Activated naive CD8-positive, alpha-beta T cell treated with anti-CD3 and anti-CD28 coated beads, Interleukin-2, amount 50 U/mL, for 24 hours (primary cell): ENCODE measurements at regions not wholly inside any gene's neighbourhood (a gene's known extent, or its start where the extent isn't known, plus 50 kb on each side); places are given as distances from the start of the nearest gene placed in this dataset.

Source experiments
- ATAC-seq: fragments of 150-1000 bp; cut with Tn5 transposase; one replicate; pipeline ENCODE4 v1.10.0; 2021
- DNase-seq: peaks from one replicate; pipeline ENCODE4 v3.0.0; 2021
- H3K27ac Mint-ChIP-seq: one replicate; pipeline ENCODE4 v1.8.0; 2021; ENCODE audit warnings: mild to moderate bottlenecking, mixed read lengths
- H3K27me3 Mint-ChIP-seq: one replicate; pipeline ENCODE4 v1.8.0; 2021; ENCODE audit warnings: mixed read lengths
- H3K36me3 Mint-ChIP-seq: one replicate; pipeline ENCODE4 v1.8.0; 2021; ENCODE audit warnings: low read depth, mixed read lengths
- H3K4me1 Mint-ChIP-seq: one replicate; pipeline ENCODE4 v1.8.0; 2021; ENCODE audit warnings: mixed read lengths
- H3K4me3 Mint-ChIP-seq: one replicate; pipeline ENCODE4 v1.8.0; 2021; ENCODE audit warnings: mild to moderate bottlenecking, moderate library complexity, mixed read lengths
- H3K9me3 Mint-ChIP-seq: one replicate; pipeline ENCODE4 v1.8.0; 2021; ENCODE audit warnings: mixed read lengths

GRCh38 chr17:73776351-73777130, 132.3 kb upstream of the SDK2 start:
- H3K4me1 Mint-ChIP-seq = no peaks in the 10 kb centered on the region
- no peaks in the 10 kb centered on the region for H3K9me3 Mint-ChIP-seq
- no peak overlapping the region for H3K4me3 Mint-ChIP-seq
- DNase-seq (no peak), ATAC-seq (no peak)
- H3K27ac Mint-ChIP-seq = no peak overlapping the region
- H3K27me3 Mint-ChIP-seq = no peaks in the 10 kb centered on the region
- H3K36me3 Mint-ChIP-seq = no peaks in the 10 kb centered on the region

DNA sequence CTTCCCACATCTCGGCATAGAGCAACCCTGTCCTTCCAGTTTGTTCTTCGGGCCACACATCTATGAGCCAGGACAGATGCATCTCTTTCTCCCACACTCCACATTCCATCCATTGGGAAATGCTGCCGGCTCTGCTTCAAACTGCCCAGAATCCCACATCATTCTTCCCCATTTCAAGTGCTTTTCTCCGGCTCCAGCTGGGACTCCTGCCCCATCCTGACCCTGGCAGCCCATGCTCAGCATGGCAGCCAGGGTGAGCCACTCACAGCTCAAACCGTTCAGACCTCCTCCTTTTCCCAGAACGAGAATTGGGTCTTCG, 132.8 kb upstream of the SDK2 start:
- H3K9me3 Mint-ChIP-seq = no peaks in the 10 kb centered on the region
- no peak for ATAC-seq
- no peak for DNase-seq
- no peaks in the 10 kb centered on the region for H3K27me3 Mint-ChIP-seq
- no peak overlapping the region for H3K4me3 Mint-ChIP-seq
- H3K27ac Mint-ChIP-seq = no peak overlapping the region
- H3K4me1 Mint-ChIP-seq = no peaks in the 10 kb centered on the region
- H3K36me3 Mint-ChIP-seq = no peaks in the 10 kb centered on the region

DNA sequence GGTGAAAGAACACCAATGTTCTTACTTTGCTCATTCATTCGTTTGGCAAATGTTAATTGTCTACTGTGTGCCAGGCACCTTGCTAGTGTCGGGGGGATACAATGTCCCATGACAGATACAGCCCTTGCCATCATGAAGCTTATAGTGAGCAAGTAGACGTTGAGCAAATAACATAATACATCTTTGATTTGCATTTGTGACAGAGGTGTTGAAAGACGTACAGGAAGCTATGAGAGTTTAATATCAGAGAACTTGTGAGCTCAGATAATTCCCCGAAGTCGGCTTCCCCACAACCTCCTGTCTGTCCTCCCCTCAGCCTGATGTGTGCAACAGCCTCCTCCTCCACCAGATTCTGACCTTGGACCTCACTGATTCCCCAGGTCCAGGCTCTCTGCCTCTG, 138.0 kb upstream of the SDK2 start:
- Mint-ChIP-seq H3K4me3 (no peak overlapping the region), H3K4me1 (no peaks in the 10 kb centered on the region), H3K27me3 (no peaks in the 10 kb centered on the region), H3K36me3 (no peaks in the 10 kb centered on the region), H3K27ac (no peak overlapping the region), H3K9me3 (no peaks in the 10 kb centered on the region)
- ATAC-seq = no peak
- no peak for DNase-seq

- H3K27me3 Mint-ChIP-seq = no peaks in the 10 kb centered on the region
- H3K9me3 Mint-ChIP-seq = no peaks in the 10 kb centered on the region
- no peaks in the 10 kb centered on the region for H3K36me3 Mint-ChIP-seq
- ATAC-seq = no peak
- no peaks in the 10 kb centered on the region for H3K4me1 Mint-ChIP-seq
- no peak for DNase-seq
- H3K27ac Mint-ChIP-seq = no peak overlapping the region
- no peak overlapping the region for H3K4me3 Mint-ChIP-seq
Measured at GRCh38 chr17:73782641-73783381, 138.6 kb upstream of the SDK2 start.

GRCh38 chr17:73783382-73783766, 139.1 kb upstream of the SDK2 start:
- Mint-ChIP-seq H3K9me3 (no peaks in the 10 kb centered on the region), H3K27ac (no peak overlapping the region), H3K27me3 (no peaks in the 10 kb centered on the region), H3K4me3 (no peak overlapping the region), H3K4me1 (no peaks in the 10 kb centered on the region), H3K36me3 (no peaks in the 10 kb centered on the region)
- no peak for DNase-seq
- no peak for ATAC-seq

GRCh38 chr17:73783945-73784603, 139.8 kb upstream of the SDK2 start:
- Mint-ChIP-seq H3K27ac (no peak overlapping the region), H3K27me3 (no peaks in the 10 kb centered on the region)
- DNase-seq = no peak

GRCh38 chr17:73785496-73785895, 141.3 kb upstream of the SDK2 start:
- Mint-ChIP-seq H3K9me3 (no peaks in the 10 kb centered on the region), H3K36me3 (no peaks in the 10 kb centered on the region), H3K27ac (no peak overlapping the region), H3K4me3 (no peak overlapping the region), H3K4me1 (no peaks in the 10 kb centered on the region), H3K27me3 (no peaks in the 10 kb centered on the region)
- no peak for ATAC-seq
- no peak for DNase-seq

More at GRCh38 chr17:73783945-73784603, 139.8 kb upstream of the SDK2 start:
- Mint-ChIP-seq H3K9me3 (no peaks in the 10 kb centered on the region), H3K36me3 (no peaks in the 10 kb centered on the region), H3K4me1 (no peaks in the 10 kb centered on the region), H3K4me3 (no peak overlapping the region)
- no peak for ATAC-seq

GRCh38 chr17:73785958-73786743, 141.9 kb upstream of the SDK2 start:
- no peaks in the 10 kb centered on the region for H3K27me3 Mint-ChIP-seq
- ATAC-seq = no peak

DNA sequence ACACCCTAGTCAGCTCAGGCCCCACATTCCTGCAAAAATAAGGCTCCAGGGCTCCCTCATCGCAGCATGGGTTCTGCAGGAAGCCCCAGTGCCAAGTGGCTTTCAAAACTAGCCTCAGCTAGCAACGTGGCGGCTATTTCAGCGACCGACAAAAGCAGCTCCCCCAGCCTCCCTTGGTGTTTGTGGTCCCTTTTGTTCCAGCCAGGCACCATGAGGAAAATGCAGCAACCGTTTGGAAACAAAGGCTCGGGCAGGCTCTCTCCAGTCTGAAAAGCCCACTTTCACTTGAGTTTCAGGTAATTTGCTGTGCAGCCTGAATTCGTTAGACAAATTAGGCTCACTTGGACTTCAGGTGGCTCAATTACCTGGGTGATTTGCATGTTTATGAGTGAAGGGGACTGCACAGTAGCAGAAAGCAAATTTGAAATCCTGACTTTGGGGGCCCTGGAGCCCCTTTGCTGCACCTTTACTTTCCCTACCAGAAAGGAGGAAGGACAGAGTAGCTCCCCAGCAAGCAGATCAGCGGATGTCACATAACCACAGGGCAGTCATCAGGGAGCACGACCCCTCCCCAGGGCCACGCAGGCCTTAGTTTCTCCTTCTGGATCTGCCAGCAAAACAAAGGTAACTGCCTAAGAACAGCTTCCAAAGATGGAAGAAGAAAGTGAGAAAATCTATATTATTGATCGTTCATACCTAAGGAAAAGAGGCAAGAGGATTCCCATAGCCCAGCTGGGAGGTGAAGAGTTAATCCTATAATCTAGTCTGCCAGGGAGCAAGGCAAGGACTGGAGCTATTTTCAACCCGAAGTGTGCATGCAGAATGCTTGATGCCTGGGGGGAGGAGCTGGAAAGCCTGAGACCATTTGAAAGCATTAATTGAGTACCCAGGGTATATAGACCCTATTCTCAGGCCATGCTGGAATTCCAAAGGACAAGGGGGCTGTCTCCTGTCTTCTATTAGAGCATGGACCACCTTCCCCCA, 143.1 kb upstream of the SDK2 start:
- no peak for DNase-seq
- Mint-ChIP-seq H3K4me1 (no peaks in the 10 kb centered on the region), H3K36me3 (no peaks in the 10 kb centered on the region), H3K27ac (no peak overlapping the region), H3K4me3 (no peak overlapping the region), H3K27me3 (no peaks in the 10 kb centered on the region), H3K9me3 (no peaks in the 10 kb centered on the region)
- ATAC-seq = no peak

More at GRCh38 chr17:73785958-73786743, 141.9 kb upstream of the SDK2 start:
- Mint-ChIP-seq H3K36me3 (no peaks in the 10 kb centered on the region), H3K9me3 (no peaks in the 10 kb centered on the region), H3K27ac (no peak overlapping the region), H3K4me3 (no peak overlapping the region), H3K4me1 (no peaks in the 10 kb centered on the region)
- no peak for DNase-seq

DNA sequence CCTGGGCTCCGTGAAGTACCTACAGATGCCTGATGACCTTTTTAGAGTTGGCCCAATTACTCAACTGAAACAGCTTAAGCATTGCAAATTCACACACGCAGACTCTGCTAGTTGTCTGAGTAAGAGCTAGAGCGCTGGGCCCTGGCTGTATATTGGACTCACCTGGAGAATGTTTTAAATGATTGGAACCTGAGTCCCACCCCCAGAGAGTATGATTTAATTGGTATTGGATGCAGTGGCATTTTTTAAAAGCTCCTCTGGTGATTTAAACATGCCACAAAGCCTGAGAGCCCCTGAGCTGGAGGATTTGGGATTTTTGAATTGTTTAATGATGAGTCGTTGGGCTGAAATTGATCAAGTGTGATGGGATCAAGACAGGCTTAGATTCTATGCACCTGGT, 143.9 kb upstream of the SDK2 start:
- Mint-ChIP-seq H3K27me3 (no peaks in the 10 kb centered on the region), H3K27ac (no peak overlapping the region), H3K9me3 (no peaks in the 10 kb centered on the region), H3K36me3 (no peaks in the 10 kb centered on the region), H3K4me3 (no peak overlapping the region), H3K4me1 (no peaks in the 10 kb centered on the region)
- no peak for DNase-seq
- ATAC-seq = no peak

DNA sequence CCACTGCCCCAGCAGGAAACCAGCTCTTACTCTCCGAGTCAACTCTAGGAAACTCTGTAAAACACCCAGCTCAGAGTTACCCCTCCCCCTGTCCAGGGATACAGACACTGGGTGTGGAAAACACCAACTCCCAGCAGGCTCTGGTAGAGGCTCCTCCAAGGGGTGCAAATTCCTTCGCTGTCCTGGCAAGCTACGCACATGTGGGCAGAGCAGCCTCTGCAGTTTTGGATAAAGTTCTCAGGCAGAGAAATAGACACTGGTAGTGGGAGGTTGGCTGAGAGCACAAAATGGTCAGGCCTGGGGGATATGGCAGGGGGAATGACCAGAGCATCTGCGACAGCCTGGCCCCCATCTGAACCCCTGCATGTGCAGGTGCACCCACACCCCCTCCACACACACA, 146.9 kb upstream of the SDK2 start:
- no peaks in the 10 kb centered on the region for H3K4me1 Mint-ChIP-seq
- no peak overlapping the region for H3K27ac Mint-ChIP-seq
- DNase-seq = no peak
- H3K4me3 Mint-ChIP-seq = no peak overlapping the region
- H3K36me3 Mint-ChIP-seq = no peaks in the 10 kb centered on the region
- no peak for ATAC-seq
- H3K27me3 Mint-ChIP-seq = no peaks in the 10 kb centered on the region
- H3K9me3 Mint-ChIP-seq = no peaks in the 10 kb centered on the region

- DNase-seq (no peak), ATAC-seq (no peak)
- H3K27ac Mint-ChIP-seq = no peak overlapping the region
- H3K27me3 Mint-ChIP-seq = no peaks in the 10 kb centered on the region
- no peaks in the 10 kb centered on the region for H3K4me1 Mint-ChIP-seq
- H3K4me3 Mint-ChIP-seq = no peak overlapping the region
- H3K36me3 Mint-ChIP-seq = no peaks in the 10 kb centered on the region
- no peaks in the 10 kb centered on the region for H3K9me3 Mint-ChIP-seq
Measured at GRCh38 chr17:73791631-73792030, 147.4 kb upstream of the SDK2 start.

- ATAC-seq (no peak), DNase-seq (no peak)
- Mint-ChIP-seq H3K27ac (no peak overlapping the region), H3K4me3 (no peak overlapping the region), H3K36me3 (no peaks in the 10 kb centered on the region), H3K9me3 (no peaks in the 10 kb centered on the region), H3K4me1 (no peaks in the 10 kb centered on the region), H3K27me3 (no peaks in the 10 kb centered on the region)
Measured at GRCh38 chr17:73792994-73793393, 148.7 kb upstream of the SDK2 start.

GRCh38 chr17:73794336-73794735, 150.1 kb upstream of the SDK2 start:
- no peak for DNase-seq
- Mint-ChIP-seq H3K27me3 (no peaks in the 10 kb centered on the region), H3K27ac (no peak overlapping the region), H3K9me3 (no peaks in the 10 kb centered on the region), H3K4me3 (no peak overlapping the region), H3K4me1 (no peaks in the 10 kb centered on the region), H3K36me3 (no peaks in the 10 kb centered on the region)
- no peak for ATAC-seq
